ENCODE measurements at regions not wholly inside any gene's neighbourhood (a gene's known extent, or its start where the extent isn't known, plus 50 kb on each side); places are given as distances from the start of the nearest gene placed in this dataset.

GRCh38 chr22:45103756-45104155 lies 60.0 kb upstream of the NUP50 start:
- dilution Hi-C loops (cut with MboI; ENCODE audit: extremely low pct_ligation_motif_present, low sequenced_read_pairs): no loop called here
- intact Hi-C loops (cut with micrococcal nuclease): no loop called here
- Histone ChIP-seq H3K9ac (replicated peaks; ENCODE audit: extremely low read depth, insufficient read depth, low read length) (no peak overlapping the region), H3K4me3 (replicated peaks in 1 of 3; ENCODE audit: insufficient read depth in 1 of 3, low read depth in 1 of 3, low read length in 3 of 3) (no peak overlapping the region), H3K4me2 (ENCODE audit: insufficient read depth, low read length) (no peak overlapping the region), H2AFZ (ENCODE audit: low read depth, low read length) (no peak overlapping the region), H3K27ac (ENCODE audit: insufficient read depth, low read depth, low read length) (no peak overlapping the region), H3K9me1 (replicated peaks; ENCODE audit: control insufficient read depth, extremely low read depth, insufficient read depth, low read length) (no peaks in the 10 kb centered on the region), H3K79me2 (ENCODE audit: control insufficient read depth, insufficient read depth, low read length) (no peaks in the 10 kb centered on the region), H3K4me1 (ENCODE audit: control insufficient read depth, extremely low read depth, insufficient read depth, low read length) (no peaks in the 10 kb centered on the region), H3K9me3 (replicated peaks; ENCODE audit: control insufficient read depth, insufficient read depth, low read length) (no peaks in the 10 kb centered on the region), H4K20me1 (replicated peaks; ENCODE audit: control insufficient read depth, extremely low read depth, insufficient read depth, low read length) (no peaks in the 10 kb centered on the region), H3K36me3 (ENCODE audit: control insufficient read depth in 2 of 2, extremely low read depth in 1 of 2, insufficient read depth in 2 of 2, low read length in 2 of 2) (no peaks in the 10 kb centered on the region), H3K27me3 (ENCODE audit: control insufficient read depth in 2 of 2, insufficient read depth in 2 of 2, low read length in 2 of 2) (peaks cover 0 to 3% of the 10 kb centered on the region in 2 experiments)
- POLR2A ChIA-PET: no interaction called here
- CTCF ChIA-PET: interaction anchor here (1.6 kb wide), 1 partner anchor 159 kb away, joined by 9 read pairs; no protein-coding TSS in a partner anchor
- no peak for DNase-seq (ENCODE audit: low read depth, low spot score)
- TF ChIP-seq CTCF (IDR thresholded peaks at IDR 0.05; ENCODE audit: extremely low read depth in 1 of 2, insufficient read depth in 1 of 2, low read depth in 1 of 2, low read length in 2 of 2): no peak
- no peak for TF ChIP-seq GATA2 (IDR thresholded peaks at IDR 0.05; ENCODE audit: insufficient read depth, insufficient read length, low read depth, low read length)
- no peak for TF ChIP-seq MYC (IDR thresholded peaks at IDR 0.05; ENCODE audit: low read depth, low read length)
- no peak for TF ChIP-seq POLR2AphosphoS5 (IDR thresholded peaks at IDR 0.05; ENCODE audit: insufficient read depth, low read depth, low read length)
- TF ChIP-seq JUN (IDR thresholded peaks at IDR 0.05; ENCODE audit: borderline replicate concordance, insufficient read depth, insufficient read length, low read depth): no peak
- no TSS peak for BruUV-seq (replicated peaks)
- no peak for FAIRE-seq

GRCh38 chr22:45104313-45104712 lies 59.4 kb upstream of the NUP50 start:
- dilution Hi-C loops (cut with MboI; ENCODE audit: extremely low pct_ligation_motif_present, low sequenced_read_pairs) (no loop called here), intact Hi-C loops (cut with micrococcal nuclease) (no loop called here)
- no peak overlapping the region for H3K27ac ChIP-seq (ENCODE audit: insufficient read depth, low read depth, low read length)

More at GRCh38 chr22:45104313-45104712, 59.4 kb upstream of the NUP50 start:
- Histone ChIP-seq H3K4me2 (ENCODE audit: insufficient read depth, low read length) (no peak overlapping the region), H3K79me2 (ENCODE audit: control insufficient read depth, insufficient read depth, low read length) (no peaks in the 10 kb centered on the region), H3K36me3 (ENCODE audit: control insufficient read depth in 2 of 2, extremely low read depth in 1 of 2, insufficient read depth in 2 of 2, low read length in 2 of 2) (no peaks in the 10 kb centered on the region), H3K9me1 (replicated peaks; ENCODE audit: control insufficient read depth, extremely low read depth, insufficient read depth, low read length) (no peaks in the 10 kb centered on the region), H3K4me1 (ENCODE audit: control insufficient read depth, extremely low read depth, insufficient read depth, low read length) (no peaks in the 10 kb centered on the region), H3K9ac (replicated peaks; ENCODE audit: extremely low read depth, insufficient read depth, low read length) (no peak overlapping the region), H3K4me3 (replicated peaks in 1 of 3; ENCODE audit: insufficient read depth in 1 of 3, low read depth in 1 of 3, low read length in 3 of 3) (no peak overlapping the region), H4K20me1 (replicated peaks; ENCODE audit: control insufficient read depth, extremely low read depth, insufficient read depth, low read length) (no peaks in the 10 kb centered on the region), H3K9me3 (replicated peaks; ENCODE audit: control insufficient read depth, insufficient read depth, low read length) (no peaks in the 10 kb centered on the region), H2AFZ (ENCODE audit: low read depth, low read length) (no peak overlapping the region), H3K27me3 (ENCODE audit: control insufficient read depth in 2 of 2, insufficient read depth in 2 of 2, low read length in 2 of 2) (peaks cover 0 to 3% of the 10 kb centered on the region in 2 experiments)
- no peak for FAIRE-seq
- ChIA-PET POLR2A (no interaction called here), CTCF (no interaction called here)
- DNase-seq (ENCODE audit: low read depth, low spot score): no peak
- BruUV-seq (replicated peaks): no TSS peak
- TF ChIP-seq POLR2AphosphoS5 (IDR thresholded peaks at IDR 0.05; ENCODE audit: insufficient read depth, low read depth, low read length) (no peak), POLR2A (IDR thresholded peaks at IDR 0.05; ENCODE audit: low read depth, low read length) (no peak), EZH2 (IDR thresholded peaks at IDR 0.05; ENCODE audit: borderline replicate concordance, low read depth, low read length, severe bottlenecking) (no peak), CTCF (IDR thresholded peaks at IDR 0.05; ENCODE audit: extremely low read depth in 1 of 2, insufficient read depth in 1 of 2, low read depth in 1 of 2, low read length in 2 of 2) (no peak), JUN (IDR thresholded peaks at IDR 0.05; ENCODE audit: borderline replicate concordance, insufficient read depth, insufficient read length, low read depth) (no peak), MYC (IDR thresholded peaks at IDR 0.05; ENCODE audit: low read depth, low read length) (no peak), FOS (IDR thresholded peaks at IDR 0.05; ENCODE audit: borderline replicate concordance, insufficient read depth, low read length) (no peak), MAX (IDR thresholded peaks at IDR 0.05; ENCODE audit: insufficient read depth, insufficient read length) (no peak)
